GM10266 (cell line): ENCODE measurements at regions not wholly inside any gene's neighbourhood (a gene's known extent, or its start where the extent isn't known, plus 50 kb on each side); places are given as distances from the start of the nearest gene placed in this dataset.

ENCODE experiments used
- DNase-seq: peaks from one replicate; pipeline ENCODE4 v3.0.0; 2012; ENCODE audit errors: extremely low spot score
- CTCF ChIP-seq: IDR thresholded peaks from 2 replicates; pipeline ENCODE4 v1.5.1; 2012; ENCODE audit warnings: mild to moderate bottlenecking, low read depth; ENCODE audit not compliant: control insufficient read depth, insufficient read depth; ENCODE audit errors: missing control alignments

GRCh38 chr10:20986049-20986448 lies 88.9 kb upstream of the NEBL start:
- no peak for TF ChIP-seq CTCF
- DNase-seq: no peak

GRCh38 chr10:20984662-20985061 lies 87.6 kb upstream of the NEBL start:
- DNase-seq: no peak
- TF ChIP-seq CTCF: no peak

GRCh38 chr10:20981419-20981953 lies 84.4 kb upstream of the NEBL start:
- no peak for DNase-seq

GRCh38 chr10:20978617-20979016 lies 81.5 kb upstream of the NEBL start:
- DNase-seq: no peak
- no peak for TF ChIP-seq CTCF

More at GRCh38 chr10:20981419-20981953, 84.4 kb upstream of the NEBL start:
- TF ChIP-seq CTCF: no peak

GRCh38 chr10:20977300-20977699 lies 80.2 kb upstream of the NEBL start:
- no peak for DNase-seq
- TF ChIP-seq CTCF: no peak

- DNase-seq: no peak
- TF ChIP-seq CTCF: no peak
These were observed 79.8 kb upstream of the NEBL start for GRCh38 chr10:20976891-20977290.

- no peak for TF ChIP-seq CTCF
- no peak for DNase-seq
These were observed 79.3 kb upstream of the NEBL start for GRCh38 chr10:20976390-20976789.
